ENCODE measurements at regions not wholly inside any gene's neighbourhood (a gene's known extent, or its start where the extent isn't known, plus 50 kb on each side); places are given as distances from the start of the nearest gene placed in this dataset.
"Not testable (repeated sequence)": the region's sequence is repeated elsewhere in the genome, so short reads cannot be mapped to it uniquely, and the experiment has no call there.

DNA sequence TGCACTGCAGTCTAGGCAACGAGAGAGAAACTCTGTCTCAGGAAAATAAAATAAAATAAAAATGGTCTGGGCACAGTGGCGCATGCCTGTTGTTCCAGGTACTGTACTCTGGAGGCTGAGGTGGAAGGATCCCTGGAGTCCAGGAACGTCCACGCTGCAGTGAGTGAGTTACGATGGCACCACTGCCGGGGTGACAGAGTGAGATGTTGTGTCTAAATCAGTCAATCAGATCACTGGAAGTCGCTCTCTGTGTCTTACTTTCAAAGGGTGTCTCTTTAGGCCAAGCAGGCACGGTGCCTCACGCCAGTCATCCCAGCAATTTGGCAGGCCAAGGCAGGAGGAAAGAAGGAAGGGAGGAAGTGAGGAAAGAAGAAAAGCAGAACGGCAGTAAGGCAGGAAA, 112.2 kb upstream of the ANKRD30BL start:
- peaks cover 6% of the 10 kb centered on the region; the same call in 1 of the 2 replicates for H3K9me3 ChIP-seq (ENCODE audit: control insufficient read depth, insufficient read depth, low read length)
- H3K4me3 ChIP-seq (ENCODE audit: low read depth, low read length): no peak overlapping the region
- H3K27ac ChIP-seq (ENCODE audit: low read depth, low read length): no peak overlapping the region
- no peaks in the 10 kb centered on the region for H3K27me3 ChIP-seq (ENCODE audit: control insufficient read depth, insufficient read depth, low read length)
- H3K4me1 ChIP-seq (ENCODE audit: control insufficient read depth, insufficient read depth, low read length): peaks cover 4% of the 10 kb centered on the region; the same call in 1 of the 2 replicates
- no peak overlapping the region for H3K9ac ChIP-seq (ENCODE audit: low read depth, low read length)
- H3K36me3 ChIP-seq (ENCODE audit: control insufficient read depth, insufficient read depth, low read length): no peaks in the 10 kb centered on the region

GRCh38 chr2:132275396-132275795, 113.6 kb upstream of the ANKRD30BL start:
- no peaks in the 10 kb centered on the region for H3K27me3 ChIP-seq (ENCODE audit: control insufficient read depth, insufficient read depth, low read length)
- no peak overlapping the region for H3K9ac ChIP-seq (ENCODE audit: low read depth, low read length)
- no peak overlapping the region for H3K4me3 ChIP-seq (ENCODE audit: low read depth, low read length)
- H3K27ac ChIP-seq (ENCODE audit: low read depth, low read length): no peak overlapping the region
- H3K9me3 ChIP-seq (ENCODE audit: control insufficient read depth, insufficient read depth, low read length): peaks cover 6% of the 10 kb centered on the region; the same call in 1 of the 2 replicates
- H3K4me1 ChIP-seq (ENCODE audit: control insufficient read depth, insufficient read depth, low read length): no peaks in the 10 kb centered on the region
- H3K36me3 ChIP-seq (ENCODE audit: control insufficient read depth, insufficient read depth, low read length): no peaks in the 10 kb centered on the region

DNA sequence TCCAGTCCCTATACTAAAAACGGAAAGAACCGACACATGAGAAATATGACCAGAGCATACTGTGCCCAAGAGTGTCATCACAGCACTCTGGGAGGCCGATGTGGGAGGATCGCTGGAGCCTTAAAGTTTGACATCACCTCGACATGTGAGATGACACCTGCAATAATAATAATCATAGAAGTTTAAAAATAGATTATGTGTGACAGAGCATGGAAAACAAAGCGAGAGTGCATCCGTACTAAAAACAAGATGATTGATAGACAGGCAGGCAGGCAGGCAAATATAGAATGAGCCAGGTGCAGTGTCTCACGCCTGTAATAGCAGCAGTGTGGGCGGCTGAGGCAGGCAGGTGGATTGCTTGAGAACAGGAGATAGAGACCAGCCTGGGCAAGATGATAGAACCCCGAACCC, 114.8 kb upstream of the ANKRD30BL start:
- Histone ChIP-seq H3K27me3 (ENCODE audit: control insufficient read depth, insufficient read depth, low read length) (no peaks in the 10 kb centered on the region), H3K36me3 (ENCODE audit: control insufficient read depth, insufficient read depth, low read length) (no peaks in the 10 kb centered on the region), H3K4me3 (ENCODE audit: low read depth, low read length) (no peak overlapping the region), H3K9ac (ENCODE audit: low read depth, low read length) (no peak overlapping the region), H3K27ac (ENCODE audit: low read depth, low read length) (no peak overlapping the region), H3K9me3 (ENCODE audit: control insufficient read depth, insufficient read depth, low read length) (peaks cover 6% of the 10 kb centered on the region; the same call in 1 of the 2 replicates), H3K4me1 (ENCODE audit: control insufficient read depth, insufficient read depth, low read length) (no peaks in the 10 kb centered on the region)

DNA sequence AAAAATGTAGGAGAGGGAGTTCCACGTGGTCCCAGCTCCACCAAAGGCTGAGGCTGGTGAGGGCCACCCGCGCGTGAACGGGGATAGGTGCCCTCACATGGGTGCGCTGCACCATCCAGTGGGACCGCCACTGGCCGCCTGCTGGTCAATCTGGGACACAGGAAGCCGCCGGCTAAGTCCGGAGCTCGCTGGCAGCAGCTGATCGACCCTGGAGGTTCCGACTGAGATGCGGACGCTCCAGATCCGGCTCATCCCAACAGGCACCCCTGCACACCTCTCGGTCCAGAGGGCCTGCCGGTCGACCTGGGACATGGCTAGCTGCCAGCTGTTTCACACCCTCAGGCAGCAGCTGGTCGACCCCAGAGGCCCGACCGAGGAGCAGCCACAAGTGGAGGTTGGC, 116.5 kb upstream of the ANKRD30BL start:
- no peaks in the 10 kb centered on the region for H3K4me1 ChIP-seq (ENCODE audit: control insufficient read depth, insufficient read depth, low read length)
- no peak overlapping the region for H3K27ac ChIP-seq (ENCODE audit: low read depth, low read length)
- H3K9ac ChIP-seq (ENCODE audit: low read depth, low read length): no peak overlapping the region
- H3K36me3 ChIP-seq (ENCODE audit: control insufficient read depth, insufficient read depth, low read length): no peaks in the 10 kb centered on the region
- H3K27me3 ChIP-seq (ENCODE audit: control insufficient read depth, insufficient read depth, low read length): no peaks in the 10 kb centered on the region
- no peak overlapping the region for H3K4me3 ChIP-seq (ENCODE audit: low read depth, low read length)
- H3K9me3 ChIP-seq (ENCODE audit: control insufficient read depth, insufficient read depth, low read length): peaks cover 6% of the 10 kb centered on the region; the same call in 1 of the 2 replicates

DNA sequence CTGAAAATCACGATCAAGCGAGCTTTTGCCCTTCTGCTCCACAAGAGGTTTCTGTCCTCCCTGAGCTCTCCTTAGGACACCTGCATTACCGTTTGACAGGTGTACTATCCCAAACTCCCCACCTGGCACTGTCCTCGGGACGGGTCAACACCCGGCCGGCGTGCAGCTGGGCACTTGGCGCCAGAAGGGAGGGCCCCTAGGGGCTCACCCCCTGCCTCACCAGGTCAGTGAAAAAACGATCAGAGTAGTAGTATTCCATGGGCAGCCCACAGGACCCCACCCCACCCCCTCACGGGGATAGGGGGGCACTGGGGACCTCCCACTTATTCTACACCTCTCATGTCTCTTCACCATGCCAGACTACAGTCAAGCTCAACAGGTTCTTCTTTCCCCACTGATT, 117.6 kb upstream of the ANKRD30BL start:
- peaks cover 6% of the 10 kb centered on the region; the same call in 1 of the 2 replicates for H3K9me3 ChIP-seq (ENCODE audit: control insufficient read depth, insufficient read depth, low read length)
- no peak overlapping the region for H3K27ac ChIP-seq (ENCODE audit: low read depth, low read length)
- H3K36me3 ChIP-seq (ENCODE audit: control insufficient read depth, insufficient read depth, low read length): no peaks in the 10 kb centered on the region
- H3K4me3 ChIP-seq (ENCODE audit: low read depth, low read length): no peak overlapping the region
- no peaks in the 10 kb centered on the region for H3K4me1 ChIP-seq (ENCODE audit: control insufficient read depth, insufficient read depth, low read length)
- H3K9ac ChIP-seq (ENCODE audit: low read depth, low read length): no peak overlapping the region
- no peaks in the 10 kb centered on the region for H3K27me3 ChIP-seq (ENCODE audit: control insufficient read depth, insufficient read depth, low read length)

DNA sequence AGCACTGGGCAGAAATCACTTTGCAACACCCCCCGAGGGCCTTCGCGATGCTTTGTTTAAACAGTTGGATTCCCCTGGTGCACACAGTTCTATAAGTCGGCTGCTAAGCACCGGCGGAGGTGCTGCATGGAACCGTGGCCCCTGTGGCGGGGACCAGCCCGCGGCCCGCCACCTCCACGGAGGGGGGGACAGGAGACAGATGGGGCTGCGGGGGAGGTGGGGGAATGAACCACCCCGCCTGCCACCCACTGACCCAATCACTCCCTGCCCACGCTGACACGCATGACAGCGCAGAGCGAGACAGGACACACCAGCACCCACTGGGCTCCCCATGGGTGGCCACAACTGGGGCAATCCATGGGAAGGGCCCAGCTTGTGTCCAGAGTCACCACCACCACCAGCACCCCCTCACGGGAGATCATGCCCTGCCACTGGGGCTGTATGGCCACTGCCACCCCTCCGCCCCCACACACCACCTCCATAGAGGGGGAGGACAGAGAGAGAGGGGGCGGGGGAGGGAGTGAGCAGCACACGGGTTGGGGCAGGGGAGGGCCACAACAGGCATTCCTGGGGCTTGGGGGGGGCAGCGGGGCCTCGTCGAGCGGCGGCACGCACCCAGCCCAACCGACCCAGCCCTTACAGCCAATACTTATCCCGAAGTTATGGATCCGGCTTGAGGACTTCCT, 118.3 kb upstream of the ANKRD30BL start:
- Histone ChIP-seq H3K27ac (ENCODE audit: low read depth, low read length) (no peak overlapping the region), H3K9me3 (ENCODE audit: control insufficient read depth, insufficient read depth, low read length) (peaks cover 6% of the 10 kb centered on the region; the same call in 1 of the 2 replicates), H3K4me1 (ENCODE audit: control insufficient read depth, insufficient read depth, low read length) (no peaks in the 10 kb centered on the region), H3K9ac (ENCODE audit: low read depth, low read length) (no peak overlapping the region), H3K36me3 (ENCODE audit: control insufficient read depth, insufficient read depth, low read length) (no peaks in the 10 kb centered on the region), H3K4me3 (ENCODE audit: low read depth, low read length) (no peak overlapping the region), H3K27me3 (ENCODE audit: control insufficient read depth, insufficient read depth, low read length) (no peaks in the 10 kb centered on the region)

GRCh38 chr2:132280912-132281311, 119.2 kb upstream of the ANKRD30BL start:
- H3K9me3 ChIP-seq (ENCODE audit: control insufficient read depth, insufficient read depth, low read length): peaks cover 6% of the 10 kb centered on the region; the same call in 1 of the 2 replicates
- no peak overlapping the region for H3K27ac ChIP-seq (ENCODE audit: low read depth, low read length)

DNA sequence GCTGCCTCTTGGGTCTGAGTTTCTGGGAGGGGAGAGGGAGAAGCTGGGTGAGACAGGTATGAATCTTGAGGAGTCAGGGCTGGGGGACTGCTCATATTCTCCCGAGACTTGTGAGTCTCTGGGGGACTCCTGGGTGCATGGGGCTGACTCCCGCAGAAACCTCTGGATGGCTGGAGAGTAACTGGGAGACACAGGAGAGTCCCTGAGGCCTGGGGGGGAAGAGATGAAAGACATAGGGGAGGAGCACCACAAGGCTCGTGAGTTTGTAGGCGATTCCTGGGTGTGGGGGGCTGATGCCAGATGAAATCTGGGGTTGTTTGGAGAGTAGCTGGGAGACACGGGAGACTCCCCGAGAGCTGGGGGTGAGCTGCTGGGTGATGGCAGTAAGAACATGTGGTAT, 120.4 kb upstream of the ANKRD30BL start:
- not testable (repeated sequence) for H3K27ac ChIP-seq (ENCODE audit: low read depth, low read length); H3K9ac ChIP-seq (ENCODE audit: low read depth, low read length); H3K36me3 ChIP-seq (ENCODE audit: control insufficient read depth, insufficient read depth, low read length); H3K4me1 ChIP-seq (ENCODE audit: control insufficient read depth, insufficient read depth, low read length); H3K4me3 ChIP-seq (ENCODE audit: low read depth, low read length); H3K27me3 ChIP-seq (ENCODE audit: control insufficient read depth, insufficient read depth, low read length)
- peaks cover 12% of the 10 kb centered on the region for H3K9me3 ChIP-seq (ENCODE audit: control insufficient read depth, insufficient read depth, low read length)

More at GRCh38 chr2:132280912-132281311, 119.2 kb upstream of the ANKRD30BL start:
- no peak overlapping the region for H3K4me3 ChIP-seq (ENCODE audit: low read depth, low read length)
- H3K4me1 ChIP-seq (ENCODE audit: control insufficient read depth, insufficient read depth, low read length): no peaks in the 10 kb centered on the region
- no peaks in the 10 kb centered on the region for H3K27me3 ChIP-seq (ENCODE audit: control insufficient read depth, insufficient read depth, low read length)
- H3K9ac ChIP-seq (ENCODE audit: low read depth, low read length): no peak overlapping the region
- no peaks in the 10 kb centered on the region for H3K36me3 ChIP-seq (ENCODE audit: control insufficient read depth, insufficient read depth, low read length)

GRCh38 chr2:132282911-132283310, 121.2 kb upstream of the ANKRD30BL start:
- Histone ChIP-seq H3K9me3 (ENCODE audit: control insufficient read depth, insufficient read depth, low read length) (peaks cover 13% of the 10 kb centered on the region), H3K4me3 (ENCODE audit: low read depth, low read length) (no peak overlapping the region), H3K27ac (ENCODE audit: low read depth, low read length) (no peak overlapping the region), H3K27me3 (ENCODE audit: control insufficient read depth, insufficient read depth, low read length) (no peaks in the 10 kb centered on the region), H3K9ac (ENCODE audit: low read depth, low read length) (no peak overlapping the region), H3K4me1 (ENCODE audit: control insufficient read depth, insufficient read depth, low read length) (no peaks in the 10 kb centered on the region), H3K36me3 (ENCODE audit: control insufficient read depth, insufficient read depth, low read length) (no peaks in the 10 kb centered on the region)

GRCh38 chr2:132286289-132286911, 124.6 kb upstream of the ANKRD30BL start:
- H3K27me3 ChIP-seq (ENCODE audit: control insufficient read depth, insufficient read depth, low read length); H3K27ac ChIP-seq (ENCODE audit: low read depth, low read length); H3K9ac ChIP-seq (ENCODE audit: low read depth, low read length); H3K9me3 ChIP-seq (ENCODE audit: control insufficient read depth, insufficient read depth, low read length); H3K4me3 ChIP-seq (ENCODE audit: low read depth, low read length); H3K4me1 ChIP-seq (ENCODE audit: control insufficient read depth, insufficient read depth, low read length); H3K36me3 ChIP-seq (ENCODE audit: control insufficient read depth, insufficient read depth, low read length): not testable (repeated sequence)

DNA sequence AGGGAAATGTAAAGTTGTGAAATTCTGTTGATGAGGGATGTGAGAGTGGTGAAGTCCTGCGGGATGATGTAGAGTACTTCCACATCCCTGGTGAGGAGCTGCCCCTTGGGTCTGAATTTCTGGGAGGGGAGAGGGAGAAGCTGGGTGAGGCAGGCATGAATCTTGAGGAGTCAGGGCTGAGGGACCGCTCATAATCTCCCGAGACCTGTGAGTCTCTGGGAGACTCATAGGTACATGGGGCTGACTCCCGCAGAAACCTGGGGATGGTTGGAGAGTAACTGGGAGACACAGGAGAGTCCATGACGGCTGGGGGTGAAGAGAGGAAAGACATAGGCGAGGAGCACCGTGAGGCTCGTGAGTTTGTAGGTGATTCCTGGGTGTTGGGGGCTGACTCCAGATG, 126.2 kb upstream of the ANKRD30BL start:
- H3K9ac ChIP-seq (ENCODE audit: low read depth, low read length); H3K4me1 ChIP-seq (ENCODE audit: control insufficient read depth, insufficient read depth, low read length); H3K27ac ChIP-seq (ENCODE audit: low read depth, low read length); H3K9me3 ChIP-seq (ENCODE audit: control insufficient read depth, insufficient read depth, low read length); H3K4me3 ChIP-seq (ENCODE audit: low read depth, low read length); H3K36me3 ChIP-seq (ENCODE audit: control insufficient read depth, insufficient read depth, low read length); H3K27me3 ChIP-seq (ENCODE audit: control insufficient read depth, insufficient read depth, low read length): not testable (repeated sequence)
